Astrocyte of the cerebellum (primary cell): ENCODE measurements at regions not wholly inside any gene's neighbourhood (a gene's known extent, or its start where the extent isn't known, plus 50 kb on each side); places are given as distances from the start of the nearest gene placed in this dataset.

Source experiments
- DNase-seq: peaks from one replicate; pipeline ENCODE4 v3.0.0-alpha.2; 2011; ENCODE audit warnings: low read depth
- H3K4me3 ChIP-seq: 2 replicates; pipeline ENCODE4 v1.5.1; 2011; ENCODE audit warnings: mild to moderate bottlenecking, low read depth, low read length, moderate library complexity
- CTCF ChIP-seq: IDR thresholded peaks from 2 replicates; pipeline ENCODE4 v1.5.1; 2012; ENCODE audit warnings: low read length, low read depth, moderate library complexity, mild to moderate bottlenecking; ENCODE audit errors: missing control alignments
- in situ Hi-C: cut with HindIII; loops from 2 replicates; pipeline ENCODE4 v1.10.0; 2017; ENCODE audit warnings: low sequenced_read_pairs

DNA sequence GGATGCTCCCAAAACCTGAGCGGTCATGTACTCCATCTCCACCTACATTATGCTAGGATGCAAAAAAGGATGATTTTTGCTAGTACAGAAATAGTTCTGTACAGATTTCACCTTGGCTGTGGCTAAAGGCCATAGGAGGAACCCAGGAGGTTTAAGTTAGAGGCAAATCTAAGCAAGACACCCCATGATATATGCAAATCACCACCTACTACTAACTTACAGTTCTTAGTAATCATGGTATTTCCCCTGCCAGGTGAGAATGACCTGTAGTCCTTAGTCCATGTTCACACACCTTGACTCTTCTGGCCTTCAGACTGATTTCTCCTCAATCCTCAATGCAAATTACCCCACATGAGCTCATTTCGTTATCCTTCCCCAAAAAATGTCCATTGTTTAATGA is 154.2 kb downstream of the IMPG2 start:
- in situ Hi-C loops, result loop anchor here (5.0 kb wide), 1 partner anchor 104 kb away; no protein-coding TSS in a partner anchor
- no peak overlapping the region for H3K4me3 ChIP-seq
- TF ChIP-seq CTCF, result no peak
- DNase-seq, result no peak

- no peak overlapping the region for H3K4me3 ChIP-seq
- no peak for DNase-seq
- TF ChIP-seq CTCF, result no peak
- in situ Hi-C loops, result no loop called here
Observed at GRCh38 chr3:101163554-101163953, 156.8 kb downstream of the IMPG2 start.

GRCh38 chr3:101159478-101159877 is 160.9 kb downstream of the IMPG2 start:
- no peak for DNase-seq
- no peak overlapping the region for H3K4me3 ChIP-seq
- in situ Hi-C loops, result no loop called here
- TF ChIP-seq CTCF, result no peak

DNA sequence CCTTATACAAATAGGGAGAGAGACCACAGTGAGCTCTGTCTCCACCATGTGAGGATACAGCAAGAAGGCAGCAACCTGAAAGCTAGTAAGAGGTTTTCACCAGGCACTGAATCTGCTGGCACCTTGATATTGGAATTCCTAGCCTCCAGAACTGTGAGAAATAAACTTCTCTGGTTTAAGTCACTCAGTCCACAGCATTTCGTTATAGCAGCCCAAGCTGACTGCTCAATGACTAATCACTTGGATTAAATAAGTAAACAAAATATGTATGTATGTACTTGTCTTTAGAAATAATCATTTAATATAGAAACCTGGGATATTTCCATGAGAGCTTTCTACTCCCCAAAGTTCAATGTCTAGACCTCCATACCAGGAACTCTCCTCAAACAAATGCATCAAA is 162.0 kb downstream of the IMPG2 start:
- no peak overlapping the region for H3K4me3 ChIP-seq
- no peak for DNase-seq
- in situ Hi-C loops, result no loop called here
- no peak for TF ChIP-seq CTCF

GRCh38 chr3:101156787-101157345 is 163.5 kb downstream of the IMPG2 start:
- TF ChIP-seq CTCF, result no peak
- DNase-seq, result no peak
- in situ Hi-C loops, result no loop called here
- H3K4me3 ChIP-seq, result no peak overlapping the region

- no peak for TF ChIP-seq CTCF
- DNase-seq, result no peak
Observed at GRCh38 chr3:101155825-101156224, 162.6 kb upstream of the ABI3BP start.

More at GRCh38 chr3:101155825-101156224, 162.6 kb upstream of the ABI3BP start:
- in situ Hi-C loops, result no loop called here
- H3K4me3 ChIP-seq, result no peak overlapping the region
